K562 (cell line): ENCODE measurements at regions not wholly inside any gene's neighbourhood (a gene's known extent, or its start where the extent isn't known, plus 50 kb on each side); places are given as distances from the start of the nearest gene placed in this dataset.

ENCODE experiments used
- ADNP ChIP-seq: fragments of 200-800 bp; sonication (Bioruptor generic); IDR thresholded peaks from 2 replicates; pipeline ENCODE4 v1.6.1; 2016; ENCODE audit warnings: missing genetic modification characterization, missing compliant biosample characterization
- BDP1 ChIP-seq: IDR thresholded peaks from 3 replicates; pipeline ENCODE4 v1.6.1; 2011; ENCODE audit not compliant: insufficient read length, insufficient read depth
- CUX1 ChIP-seq: fragments of 200-800 bp; sonication (Bioruptor generic); IDR thresholded peaks from 2 replicates; pipeline ENCODE4 v1.6.1; 2016; ENCODE audit warnings: missing genetic modification characterization, missing compliant biosample characterization
- ESRRB ChIP-seq: fragments of 250-450 bp; sonication (Bioruptor Pico); IDR thresholded peaks from 2 replicates; pipeline ENCODE4 v1.5.0; 2020; ENCODE audit warnings: mild to moderate bottlenecking, moderate library complexity, borderline replicate concordance
- EZH2 ChIP-seq: IDR thresholded peaks from 2 replicates; pipeline ENCODE4 v1.6.1; 2012; ENCODE audit warnings: low read depth, mild to moderate bottlenecking, inconsistent platforms, low read length, borderline replicate concordance
- FOXK1 ChIP-seq: sonication (generic); formaldehyde crosslinking; IDR thresholded peaks from 2 replicates; pipeline ENCODE4 v1.8.0; 2022; ENCODE audit warnings: missing genetic modification reagents, mild to moderate bottlenecking, borderline replicate concordance
- HDAC3 ChIP-seq: fragments of 450-650 bp; IDR thresholded peaks from 2 replicates; pipeline ENCODE4 v1.6.1; 2018; ENCODE audit warnings: borderline replicate concordance, mild to moderate bottlenecking, moderate library complexity; ENCODE audit not compliant: partially characterized antibody
- IFI16 ChIP-seq: fragments of 250-450 bp; sonication (Bioruptor Pico); IDR thresholded peaks from 2 replicates; pipeline ENCODE4 v2.1.2; 2022; ENCODE audit warnings: mild to moderate bottlenecking, inconsistent platforms
- IRF2 ChIP-seq: sonication (generic); formaldehyde crosslinking; IDR thresholded peaks from 2 replicates; pipeline ENCODE4 v1.8.1; 2022; ENCODE audit warnings: mild to moderate bottlenecking, missing genetic modification reagents
- KLF10 ChIP-seq: fragments of 250-450 bp; sonication (Bioruptor Pico); IDR thresholded peaks from 2 replicates; pipeline ENCODE4 v1.6.1; 2021; ENCODE audit warnings: matching md5 sums
- MCM7 ChIP-seq, 2 experiments: fragments of 450-650 bp; IDR thresholded peaks; 2 replicates each; pipeline ENCODE4 v1.6.1; 2016 to 2018
- MXI1 ChIP-seq: IDR thresholded peaks from 2 replicates; pipeline ENCODE4 v1.6.1; 2011; ENCODE audit warnings: low read depth, mild to moderate bottlenecking, improper control_type of control experiment, low read length
- RBM15 ChIP-seq: fragments of 200-400 bp; formaldehyde crosslinking; IDR thresholded peaks from 2 replicates; pipeline ENCODE4 v1.6.1; 2018; ENCODE audit warnings: mild to moderate bottlenecking, low read length, moderate library complexity; ENCODE audit not compliant: insufficient read depth
- SMAD1 ChIP-seq: fragments of 150-350 bp; IDR thresholded peaks from 2 replicates; pipeline ENCODE4 v1.6.1; 2014; ENCODE audit warnings: low read length, low read depth; ENCODE audit not compliant: partially characterized antibody
- TARDBP ChIP-seq: fragments of 450-650 bp; IDR thresholded peaks from 2 replicates; pipeline ENCODE4 v1.6.1; 2016
- TCF3 ChIP-seq: sonication (generic); formaldehyde crosslinking; IDR thresholded peaks from 2 replicates; pipeline ENCODE4 v1.4.0; 2020; ENCODE audit warnings: mild to moderate bottlenecking, missing genetic modification reagents
- TCF7 ChIP-seq: sonication (generic); IDR thresholded peaks from 2 replicates; pipeline ENCODE4 v1.6.1; 2016; ENCODE audit warnings: antibody characterized with exemption, borderline replicate concordance
- ZBTB26 ChIP-seq: fragments of 450-650 bp; formaldehyde crosslinking; IDR thresholded peaks from 2 replicates; pipeline ENCODE4 v1.4.0; 2022; ENCODE audit warnings: missing genetic modification characterization
- ZNF134 ChIP-seq: fragments of 250-450 bp; sonication (Bioruptor Pico); conservative IDR thresholded peaks from 2 replicates; pipeline ENCODE4 v1.4.0; 2020
- ZNF146 ChIP-seq: IDR thresholded peaks from one replicate; pipeline ENCODE4 v1.6.1; 2018; ENCODE audit warnings: missing compliant biosample characterization; ENCODE audit not compliant: unreplicated experiment
- ZNF699 ChIP-seq: fragments of 250-450 bp; sonication (Bioruptor Pico); IDR thresholded peaks from 2 replicates; pipeline ENCODE4 v1.8.0; 2021; ENCODE audit warnings: mild to moderate bottlenecking, moderate library complexity; ENCODE audit not compliant: insufficient replicate concordance
- ZNF75A ChIP-seq: fragments of 450-650 bp; formaldehyde crosslinking; IDR thresholded peaks from 2 replicates; pipeline ENCODE4 v1.4.0; 2020; ENCODE audit warnings: mild to moderate bottlenecking
- TF ChIP-seq, protein P1 (sequence below): IDR thresholded peaks from 2 replicates; pipeline ENCODE4 v1.6.1; 2011; ENCODE audit warnings: borderline replicate concordance, low read depth, mild to moderate bottlenecking, moderate library complexity, low read length; ENCODE audit not compliant: insufficient read depth, poor library complexity, severe bottlenecking

- TF ChIP-seq IRF2 = no peak
- no peak for TF ChIP-seq MCM7 (IDR thresholded peaks at IDR 0.05)
- TF ChIP-seq TARDBP = no peak
- TF ChIP-seq MXI1 = no peak
- no peak for TF ChIP-seq EZH2
- TF ChIP-seq ZNF134 = no peak
- TF ChIP-seq IFI16 (CRISPR knock-in tag) = no peak
- no peak for TF ChIP-seq ADNP
- TF ChIP-seq ZNF146 = no peak
- no peak for TF ChIP-seq ZNF75A (CRISPR knock-in tag)
- TF ChIP-seq, protein P1, sequence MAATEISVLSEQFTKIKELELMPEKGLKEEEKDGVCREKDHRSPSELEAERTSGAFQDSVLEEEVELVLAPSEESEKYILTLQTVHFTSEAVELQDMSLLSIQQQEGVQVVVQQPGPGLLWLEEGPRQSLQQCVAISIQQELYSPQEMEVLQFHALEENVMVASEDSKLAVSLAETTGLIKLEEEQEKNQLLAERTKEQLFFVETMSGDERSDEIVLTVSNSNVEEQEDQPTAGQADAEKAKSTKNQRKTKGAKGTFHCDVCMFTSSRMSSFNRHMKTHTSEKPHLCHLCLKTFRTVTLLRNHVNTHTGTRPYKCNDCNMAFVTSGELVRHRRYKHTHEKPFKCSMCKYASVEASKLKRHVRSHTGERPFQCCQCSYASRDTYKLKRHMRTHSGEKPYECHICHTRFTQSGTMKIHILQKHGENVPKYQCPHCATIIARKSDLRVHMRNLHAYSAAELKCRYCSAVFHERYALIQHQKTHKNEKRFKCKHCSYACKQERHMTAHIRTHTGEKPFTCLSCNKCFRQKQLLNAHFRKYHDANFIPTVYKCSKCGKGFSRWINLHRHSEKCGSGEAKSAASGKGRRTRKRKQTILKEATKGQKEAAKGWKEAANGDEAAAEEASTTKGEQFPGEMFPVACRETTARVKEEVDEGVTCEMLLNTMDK = no peak
- TF ChIP-seq ZBTB26 (CRISPR knock-in tag) = no peak
- no peak for TF ChIP-seq ZNF699
- TF ChIP-seq ESRRB = no peak
- TF ChIP-seq BDP1 = no peak
- TF ChIP-seq TCF7 = no peak
- TF ChIP-seq KLF10 (CRISPR knock-in tag) = no peak
- TF ChIP-seq RBM15 = no peak
- peak; percentile 31; the same call in 1 of the 2 replicates for TF ChIP-seq TCF3 (CRISPR knock-in tag)
- no peak for TF ChIP-seq HDAC3
- TF ChIP-seq SMAD1 = no peak
- no peak for TF ChIP-seq FOXK1 (CRISPR knock-in tag)
- TF ChIP-seq CUX1 (CRISPR knock-in tag) = no peak
Measured at GRCh38 chr1:55275151-55275748, 60.1 kb upstream of the USP24 start (continued).
